ENCODE measurements at regions not wholly inside any gene's neighbourhood (a gene's known extent, or its start where the extent isn't known, plus 50 kb on each side); places are given as distances from the start of the nearest gene placed in this dataset.
A peak's percentile ranks its signal among the peaks of the same experiment; 100 is the strongest.

- FAIRE-seq: peak; percentile 92
- TF ChIP-seq JUND (IDR thresholded peaks at IDR 0.05; ENCODE audit: low read length): peak; percentile 74; the same call in 1 of the 2 replicates
Observed at GRCh38 chr6:138555421-138555988, 56.2 kb upstream of the NHSL1 start.

More at GRCh38 chr6:138555421-138555988, 56.2 kb upstream of the NHSL1 start:
- H3K23me2 ChIP-seq (ENCODE audit: low read depth, low read length): no peaks in the 10 kb centered on the region
- WGBS, 2 experiments (ENCODE audit: extremely low coverage in 1 of 2, insufficient coverage in 1 of 2, insufficient read length in 1 of 2, insufficient replicate concordance in 2 of 2, low coverage in 1 of 2, low lambda C conversion rate in 2 of 2, missing lambda C conversion rate in 1 of 2): 40% methylated on average over 5 of the region's 5 CpGs; no CpG with 5 or more reads in 1 of the 2 experiments
- no peak overlapping the region for H3K23ac ChIP-seq (ENCODE audit: insufficient read length)
- H4K8ac ChIP-seq (ENCODE audit: extremely low read depth, insufficient read depth, low read length): no peak overlapping the region
- H3K36me3 ChIP-seq (ENCODE audit: control insufficient read depth in 2 of 4, insufficient read depth in 4 of 4, low read length in 3 of 4): no peaks in the 10 kb centered on the region
- no peak overlapping the region for H3K27ac ChIP-seq (ENCODE audit: low read depth, low read length)
- H2AFZ ChIP-seq (ENCODE audit: low read length): no peak overlapping the region
- H2BK12ac ChIP-seq (ENCODE audit: low read depth, low read length): 0 out of 2 replicates have a peak overlapping the region, but pooled peaks have one; percentile 13
- no peak overlapping the region for H4K5ac ChIP-seq (ENCODE audit: insufficient read length, low read depth, low read length)
- ChIA-PET POLR2A (ENCODE audit: partially characterized antibody) (interaction anchor here (0.7 to 2.0 kb wide), 7 partner anchors 10 to 32 kb away, joined by 3 to 5 read pairs (median 3); no protein-coding TSS in a partner anchor), CTCF (ENCODE audit: partially characterized antibody) (interaction anchor here (1.0 to 1.7 kb wide), 9 partner anchors 10 to 139 kb away, joined by 3 to 6 read pairs (median 4); no protein-coding TSS in a partner anchor)
- H3K4me3 ChIP-seq (ENCODE audit: extremely low read depth in 1 of 4, insufficient read depth in 2 of 4, low read depth in 3 of 4, low read length in 4 of 4): no peak overlapping the region
- H2BK5ac ChIP-seq (ENCODE audit: low read depth, low read length): no peak overlapping the region
- peaks cover 3 to 63% of the 10 kb centered on the region in 2 experiments for H3K79me2 ChIP-seq (ENCODE audit: control insufficient read depth in 1 of 2, insufficient read depth in 2 of 2, low read length in 2 of 2)
- no peak overlapping the region for H3K56ac ChIP-seq (replicated peaks; ENCODE audit: insufficient read length, low read depth, low read length)
- no peak overlapping the region for H3K14ac ChIP-seq (ENCODE audit: insufficient read length)
- H4K20me1 ChIP-seq (replicated peaks in 1 of 2; ENCODE audit: control insufficient read depth in 1 of 2, insufficient read depth in 2 of 2, low read length in 2 of 2): no peaks in the 10 kb centered on the region
- no peak overlapping the region for H2BK120ac ChIP-seq (replicated peaks; ENCODE audit: low read depth, low read length)
- H2BK15ac ChIP-seq (ENCODE audit: low read length): no peak overlapping the region
- H3K9ac ChIP-seq (replicated peaks in 1 of 4; ENCODE audit: extremely low read depth in 1 of 4, low read depth in 3 of 4, low read length in 3 of 4): no peak overlapping the region
- peaks cover 6% of the 10 kb centered on the region; the same call in 1 of the 2 replicates for H3K79me1 ChIP-seq (ENCODE audit: low read depth, low read length)
- H2AK5ac ChIP-seq (ENCODE audit: low read depth, low read length): no peak overlapping the region
- H3K4me1 ChIP-seq (replicated peaks in 1 of 4; ENCODE audit: control insufficient read depth in 3 of 4, insufficient read depth in 4 of 4, low read length in 3 of 4): peaks cover 0 to 13% (median 8%) of the 10 kb centered on the region in 4 experiments; a peak in 5 of 7 replicates
- no peak overlapping the region for H3K18ac ChIP-seq (ENCODE audit: extremely low read depth, low read length)
- no peaks in the 10 kb centered on the region for H3K27me3 ChIP-seq (replicated peaks in 1 of 4; ENCODE audit: control insufficient read depth in 3 of 4, extremely low read depth in 1 of 4, insufficient read depth in 3 of 4, low read length in 3 of 4)
- peak in 1 of 2 experiments; percentile 38 for DNase-seq (ENCODE audit: low read depth in 1 of 2, low spot score in 2 of 2)
- no peak overlapping the region for H2BK20ac ChIP-seq (ENCODE audit: low read length)
- no peaks in the 10 kb centered on the region for H3K9me3 ChIP-seq (ENCODE audit: insufficient read depth in 2 of 2, low read depth in 1 of 2, low read length in 1 of 2)
- H3K4me2 ChIP-seq (ENCODE audit: insufficient read depth in 1 of 2, low read depth in 2 of 2, low read length in 2 of 2): peak overlapping the region; percentile 49 to 58
- no peak overlapping the region for H3K4ac ChIP-seq (replicated peaks; ENCODE audit: insufficient read length, low read depth, low read length)
- no peak overlapping the region for H4K91ac ChIP-seq (replicated peaks; ENCODE audit: insufficient read length, low read length)
